ENCODE measurements at regions not wholly inside any gene's neighbourhood (a gene's known extent, or its start where the extent isn't known, plus 50 kb on each side); places are given as distances from the start of the nearest gene placed in this dataset.

- no peak for DNase-seq (ENCODE audit: low read depth, low spot score)
- H3K4me1 Mint-ChIP-seq = no peaks in the 10 kb centered on the region
- H3K4me3 Mint-ChIP-seq = no peak overlapping the region
- H3K9me3 Mint-ChIP-seq = no peaks in the 10 kb centered on the region
- no peaks in the 10 kb centered on the region for H3K36me3 Mint-ChIP-seq (ENCODE audit: low read depth)
- no peak overlapping the region for H3K27ac Mint-ChIP-seq (ENCODE audit: unreplicated experiment)
- H3K27me3 Mint-ChIP-seq (ENCODE audit: low read depth) = no peaks in the 10 kb centered on the region
- TF ChIP-seq CTCF (conservative IDR thresholded peaks at IDR 0.05) = no peak
Measured at GRCh38 chr6:130583268-130583667, 217.5 kb downstream of the TMEM200A start.

- H3K27me3 Mint-ChIP-seq (ENCODE audit: low read depth) = no peaks in the 10 kb centered on the region
- H3K4me3 Mint-ChIP-seq = no peak overlapping the region
- TF ChIP-seq CTCF (conservative IDR thresholded peaks at IDR 0.05) = no peak
- H3K27ac Mint-ChIP-seq (ENCODE audit: unreplicated experiment) = no peak overlapping the region
- DNase-seq (ENCODE audit: low read depth, low spot score) = no peak
- H3K4me1 Mint-ChIP-seq = no peaks in the 10 kb centered on the region
- H3K36me3 Mint-ChIP-seq (ENCODE audit: low read depth) = no peaks in the 10 kb centered on the region
- no peaks in the 10 kb centered on the region for H3K9me3 Mint-ChIP-seq
Measured at GRCh38 chr6:130585587-130585986, 219.8 kb downstream of the TMEM200A start.

- H3K36me3 Mint-ChIP-seq (ENCODE audit: low read depth) = peaks cover 3% of the 10 kb centered on the region
- no peak for TF ChIP-seq CTCF (conservative IDR thresholded peaks at IDR 0.05)
- peaks cover 12% of the 10 kb centered on the region for H3K9me3 Mint-ChIP-seq
- H3K4me3 Mint-ChIP-seq = no peak overlapping the region
- H3K27me3 Mint-ChIP-seq (ENCODE audit: low read depth) = no peaks in the 10 kb centered on the region
- no peak for DNase-seq (ENCODE audit: low read depth, low spot score)
- H3K27ac Mint-ChIP-seq (ENCODE audit: unreplicated experiment) = no peak overlapping the region
- H3K4me1 Mint-ChIP-seq = no peaks in the 10 kb centered on the region
Measured at GRCh38 chr6:130587778-130588520, 222.1 kb downstream of the TMEM200A start.

- Mint-ChIP-seq H3K27me3 (ENCODE audit: low read depth) (no peaks in the 10 kb centered on the region), H3K36me3 (ENCODE audit: low read depth) (peaks cover 3% of the 10 kb centered on the region), H3K27ac (ENCODE audit: unreplicated experiment) (no peak overlapping the region), H3K4me3 (no peak overlapping the region), H3K4me1 (peaks cover 11% of the 10 kb centered on the region), H3K9me3 (peaks cover 12% of the 10 kb centered on the region)
- TF ChIP-seq CTCF (conservative IDR thresholded peaks at IDR 0.05) = no peak
- no peak for DNase-seq (ENCODE audit: low read depth, low spot score)
Measured at GRCh38 chr6:130593200-130593599, 227.4 kb downstream of the TMEM200A start.

GRCh38 chr6:130593948-130594347 is 228.1 kb downstream of the TMEM200A start:
- Mint-ChIP-seq H3K27ac (ENCODE audit: unreplicated experiment) (no peak overlapping the region), H3K4me3 (no peak overlapping the region), H3K9me3 (peaks cover 12% of the 10 kb centered on the region), H3K27me3 (ENCODE audit: low read depth) (no peaks in the 10 kb centered on the region), H3K4me1 (peaks cover 11% of the 10 kb centered on the region), H3K36me3 (ENCODE audit: low read depth) (peaks cover 3% of the 10 kb centered on the region)
- TF ChIP-seq CTCF (conservative IDR thresholded peaks at IDR 0.05) = no peak
- DNase-seq (ENCODE audit: low read depth, low spot score) = no peak

Measured in neural crest cell (in vitro differentiated cells).